Activated T-cell treated with anti-CD3 and anti-CD28 coated beads, Interleukin-2, amount 50 U/mL, for 4 hours (primary cell): ENCODE measurements at regions not wholly inside any gene's neighbourhood (a gene's known extent, or its start where the extent isn't known, plus 50 kb on each side); places are given as distances from the start of the nearest gene placed in this dataset.

Experiments
- ATAC-seq, 2 donors: fragments of 200-7000 bp; cut with Tn5 transposase; one replicate each; pipeline ENCODE4 v1.10.0; 2021
- DNase-seq: peaks from one replicate; pipeline ENCODE4 v3.0.0-alpha.2; 2020
- H3K27me3 Mint-ChIP-seq: one replicate; pipeline ENCODE4 v1.8.0; 2021; ENCODE audit warnings: low read depth, mixed read lengths
- H3K36me3 Mint-ChIP-seq: one replicate; pipeline ENCODE4 v1.8.0; 2022; ENCODE audit warnings: mixed read lengths; ENCODE audit not compliant: insufficient read depth
- H3K4me1 Mint-ChIP-seq: one replicate; pipeline ENCODE4 v1.8.0; 2021; ENCODE audit warnings: low read depth, mixed read lengths
- H3K4me3 Mint-ChIP-seq: one replicate; pipeline ENCODE4 v1.8.0; 2021; ENCODE audit warnings: mild to moderate bottlenecking, moderate library complexity, mixed read lengths
- H3K9me3 Mint-ChIP-seq: one replicate; pipeline ENCODE4 v1.8.0; 2021; ENCODE audit warnings: mixed read lengths

GRCh38 chr9:95822583-95823431 lies 52.7 kb upstream of the ERCC6L2 start:
- no peaks in the 10 kb centered on the region for H3K9me3 Mint-ChIP-seq
- no peak for DNase-seq
- no peak overlapping the region for H3K4me3 Mint-ChIP-seq
- no peaks in the 10 kb centered on the region for H3K27me3 Mint-ChIP-seq
- H3K4me1 Mint-ChIP-seq: peaks cover 11% of the 10 kb centered on the region
- peaks cover 5% of the 10 kb centered on the region for H3K36me3 Mint-ChIP-seq
- peak; percentile 81 to 88 for ATAC-seq

- Mint-ChIP-seq H3K9me3 (no peaks in the 10 kb centered on the region), H3K4me1 (peaks cover 11% of the 10 kb centered on the region), H3K36me3 (peaks cover 5% of the 10 kb centered on the region), H3K27me3 (no peaks in the 10 kb centered on the region), H3K4me3 (no peak overlapping the region)
- ATAC-seq (no peak), DNase-seq (no peak)
Measured at GRCh38 chr9:95822015-95822414, 53.5 kb upstream of the ERCC6L2 start.

GRCh38 chr9:95820074-95820473 lies 55.4 kb upstream of the ERCC6L2 start:
- H3K27me3 Mint-ChIP-seq: no peaks in the 10 kb centered on the region
- DNase-seq (no peak), ATAC-seq (no peak)
- H3K4me1 Mint-ChIP-seq: peaks cover 11% of the 10 kb centered on the region
- no peak overlapping the region for H3K4me3 Mint-ChIP-seq
- no peaks in the 10 kb centered on the region for H3K9me3 Mint-ChIP-seq
- H3K36me3 Mint-ChIP-seq: peaks cover 5% of the 10 kb centered on the region

GRCh38 chr9:95819636-95820035 lies 55.9 kb upstream of the ERCC6L2 start:
- Mint-ChIP-seq H3K36me3 (peaks cover 5% of the 10 kb centered on the region), H3K4me3 (no peak overlapping the region), H3K9me3 (no peaks in the 10 kb centered on the region), H3K27me3 (no peaks in the 10 kb centered on the region), H3K4me1 (peaks cover 11% of the 10 kb centered on the region)
- no peak for DNase-seq
- ATAC-seq: no peak

GRCh38 chr9:95817205-95817604 lies 58.3 kb upstream of the ERCC6L2 start:
- peaks cover 2% of the 10 kb centered on the region for H3K4me1 Mint-ChIP-seq
- no peak for ATAC-seq

GRCh38 chr9:95816716-95817115 lies 58.8 kb upstream of the ERCC6L2 start:
- no peak for ATAC-seq
- no peak for DNase-seq

More at GRCh38 chr9:95817205-95817604, 58.3 kb upstream of the ERCC6L2 start:
- H3K9me3 Mint-ChIP-seq: no peaks in the 10 kb centered on the region
- H3K36me3 Mint-ChIP-seq: peaks cover 5% of the 10 kb centered on the region
- no peaks in the 10 kb centered on the region for H3K27me3 Mint-ChIP-seq
- DNase-seq: no peak
- H3K4me3 Mint-ChIP-seq: no peak overlapping the region

GRCh38 chr9:95815961-95816360 lies 59.5 kb upstream of the ERCC6L2 start:
- DNase-seq (no peak), ATAC-seq (no peak)
- H3K36me3 Mint-ChIP-seq: peaks cover 5% of the 10 kb centered on the region
- H3K27me3 Mint-ChIP-seq: no peaks in the 10 kb centered on the region
- no peaks in the 10 kb centered on the region for H3K9me3 Mint-ChIP-seq
- no peaks in the 10 kb centered on the region for H3K4me1 Mint-ChIP-seq
- no peak overlapping the region for H3K4me3 Mint-ChIP-seq

More at GRCh38 chr9:95816716-95817115, 58.8 kb upstream of the ERCC6L2 start:
- H3K9me3 Mint-ChIP-seq: no peaks in the 10 kb centered on the region
- H3K4me1 Mint-ChIP-seq: no peaks in the 10 kb centered on the region
- H3K4me3 Mint-ChIP-seq: no peak overlapping the region
- peaks cover 5% of the 10 kb centered on the region for H3K36me3 Mint-ChIP-seq
- H3K27me3 Mint-ChIP-seq: no peaks in the 10 kb centered on the region

- ATAC-seq: no peak
Measured at GRCh38 chr9:95815133-95815532, 60.4 kb upstream of the ERCC6L2 start.

GRCh38 chr9:95813923-95814322 lies 61.6 kb upstream of the ERCC6L2 start:
- DNase-seq: no peak
- H3K9me3 Mint-ChIP-seq: no peaks in the 10 kb centered on the region

More at GRCh38 chr9:95815133-95815532, 60.4 kb upstream of the ERCC6L2 start:
- Mint-ChIP-seq H3K36me3 (peaks cover 5% of the 10 kb centered on the region), H3K9me3 (no peaks in the 10 kb centered on the region), H3K4me3 (no peak overlapping the region), H3K27me3 (no peaks in the 10 kb centered on the region), H3K4me1 (peaks cover 2% of the 10 kb centered on the region)
- no peak for DNase-seq

GRCh38 chr9:95810814-95811213 lies 64.7 kb upstream of the ERCC6L2 start:
- Mint-ChIP-seq H3K36me3 (no peaks in the 10 kb centered on the region), H3K9me3 (no peaks in the 10 kb centered on the region), H3K27me3 (no peaks in the 10 kb centered on the region), H3K4me3 (no peak overlapping the region), H3K4me1 (peaks cover 8% of the 10 kb centered on the region)
- DNase-seq (no peak), ATAC-seq (no peak)

More at GRCh38 chr9:95813923-95814322, 61.6 kb upstream of the ERCC6L2 start:
- Mint-ChIP-seq H3K4me3 (no peak overlapping the region), H3K4me1 (peaks cover 8% of the 10 kb centered on the region), H3K27me3 (no peaks in the 10 kb centered on the region), H3K36me3 (peaks cover 3% of the 10 kb centered on the region)
- ATAC-seq: no peak

GRCh38 chr9:95810133-95810532 lies 65.4 kb upstream of the ERCC6L2 start:
- H3K9me3 Mint-ChIP-seq: no peaks in the 10 kb centered on the region
- H3K4me1 Mint-ChIP-seq: peaks cover 8% of the 10 kb centered on the region
- no peak overlapping the region for H3K4me3 Mint-ChIP-seq
- no peak for ATAC-seq
- H3K36me3 Mint-ChIP-seq: no peaks in the 10 kb centered on the region
- no peak for DNase-seq
- H3K27me3 Mint-ChIP-seq: no peaks in the 10 kb centered on the region

GRCh38 chr9:95809686-95810085 lies 65.8 kb upstream of the ERCC6L2 start:
- peak; percentile 25 to 34 for ATAC-seq
- Mint-ChIP-seq H3K27me3 (no peaks in the 10 kb centered on the region), H3K9me3 (no peaks in the 10 kb centered on the region), H3K4me1 (peaks cover 8% of the 10 kb centered on the region), H3K36me3 (no peaks in the 10 kb centered on the region), H3K4me3 (no peak overlapping the region)
- DNase-seq: no peak

GRCh38 chr9:95808011-95808410 lies 67.5 kb upstream of the ERCC6L2 start:
- Mint-ChIP-seq H3K36me3 (no peaks in the 10 kb centered on the region), H3K4me1 (peaks cover 8% of the 10 kb centered on the region), H3K4me3 (no peak overlapping the region), H3K27me3 (no peaks in the 10 kb centered on the region), H3K9me3 (no peaks in the 10 kb centered on the region)
- no peak for ATAC-seq
- no peak for DNase-seq

GRCh38 chr9:95807326-95807947 lies 68.1 kb upstream of the ERCC6L2 start:
- Mint-ChIP-seq H3K4me3 (no peak overlapping the region), H3K27me3 (peaks cover 2% of the 10 kb centered on the region), H3K4me1 (peaks cover 8% of the 10 kb centered on the region), H3K36me3 (no peaks in the 10 kb centered on the region), H3K9me3 (no peaks in the 10 kb centered on the region)
- ATAC-seq (no peak), DNase-seq (no peak)

GRCh38 chr9:95803197-95803596 lies 72.3 kb upstream of the ERCC6L2 start:
- H3K36me3 Mint-ChIP-seq: no peaks in the 10 kb centered on the region
- DNase-seq (no peak), ATAC-seq (no peak)
- H3K4me3 Mint-ChIP-seq: no peak overlapping the region
- no peaks in the 10 kb centered on the region for H3K9me3 Mint-ChIP-seq
- H3K4me1 Mint-ChIP-seq: no peaks in the 10 kb centered on the region
- peaks cover 9% of the 10 kb centered on the region for H3K27me3 Mint-ChIP-seq
